Endothelial cell of umbilical vein (primary cell): ENCODE measurements at regions not wholly inside any gene's neighbourhood (a gene's known extent, or its start where the extent isn't known, plus 50 kb on each side); places are given as distances from the start of the nearest gene placed in this dataset.

Experiments
- BruUV-seq: library from RNA; stranded (reverse); fragments of 400-500 nt; replicated peaks from 2 replicates; lab custom pipeline; 2021; lab: Mats Ljungman, UMichigan
- CTCF ChIA-PET: fragments of 300-600, 350-600 bp; sonication (Branson Sonifier 250); formaldehyde crosslinking; loops from one replicate; lab custom pipeline; 2021; ENCODE audit warnings: antibody characterized with exemption, inconsistent platforms; lab: Charles Lee
- POLR2A ChIA-PET: fragments of 300-600, 350-600 bp; sonication (Branson Sonifier 250); formaldehyde crosslinking; loops from one replicate; lab custom pipeline; 2021; ENCODE audit warnings: antibody characterized with exemption, inconsistent platforms; lab: Charles Lee
- DNase-seq: peaks from one replicate; pipeline ENCODE4 v3.0.0-alpha.2; 2011; ENCODE audit warnings: low read depth, low spot score
- FAIRE-seq: peaks from 2 replicates; lab custom pipeline; 2011; peaks lifted over from hg19 to GRCh38; lab: Jason Lieb, UNC
- H2AFZ ChIP-seq: 2 replicates; pipeline ENCODE4 v1.6.0; 2012; ENCODE audit warnings: low read depth, low read length, control low read depth, inconsistent platforms
- H3K27ac ChIP-seq: 2 replicates; pipeline ENCODE4 v1.5.1; 2011; ENCODE audit warnings: low read depth, mild to moderate bottlenecking, control low read depth, low read length, moderate library complexity; ENCODE audit not compliant: insufficient read depth
- H3K27me3 ChIP-seq, 2 experiments: 2 replicates each; pipeline versions ENCODE4 v1.6.0 to v1.6.1; 2011; ENCODE audit warnings: low read length in 2 of 2, mixed read lengths in 1 of 2; ENCODE audit not compliant: control insufficient read depth in 2 of 2, insufficient read depth in 2 of 2
- H3K36me3 ChIP-seq, 2 experiments: 2 replicates in 1 of 2; 3 replicates in 1 of 2; pipeline ENCODE4 v1.5.1; 2011; ENCODE audit warnings: low read length in 2 of 2, mild to moderate bottlenecking in 1 of 2, moderate library complexity in 1 of 2; ENCODE audit not compliant: control insufficient read depth in 2 of 2, insufficient read depth in 2 of 2; ENCODE audit errors: extremely low read depth in 1 of 2
- H3K4me1 ChIP-seq: 3 replicates; pipeline ENCODE4 v1.5.1; 2011; ENCODE audit warnings: mild to moderate bottlenecking, low read length; ENCODE audit not compliant: control insufficient read depth, insufficient read depth; ENCODE audit errors: extremely low read depth
- H3K4me2 ChIP-seq: 2 replicates; pipeline ENCODE4 v1.6.1; 2011; ENCODE audit warnings: low read length, control low read depth, mixed read lengths; ENCODE audit not compliant: insufficient read depth
- H3K4me3 ChIP-seq, 3 experiments: fragments of 200-600 bp in 1 of 3; sonication (generic), shearing (Covaris generic) in 1 of 3; replicated peaks in 1 of 3; 2 replicates each; pipeline ENCODE4 v1.5.1; 2011 to 2016; ENCODE audit warnings: control low read depth in 3 of 3, low read length in 3 of 3, mild to moderate bottlenecking in 2 of 3, inconsistent platforms in 1 of 3, low read depth in 1 of 3, moderate library complexity in 1 of 3; ENCODE audit not compliant: insufficient read depth in 1 of 3
- H3K79me2 ChIP-seq: 2 replicates; pipeline ENCODE4 v1.6.0; 2012; ENCODE audit warnings: low read length, inconsistent platforms; ENCODE audit not compliant: control insufficient read depth, insufficient read depth
- H3K9ac ChIP-seq: replicated peaks from 2 replicates; pipeline ENCODE3; 2011; ENCODE audit warnings: low read length, control low read depth; ENCODE audit not compliant: insufficient read depth; ENCODE audit errors: extremely low read depth
- H3K9me1 ChIP-seq: replicated peaks from 3 replicates; pipeline ENCODE4 v1.6.0; 2011; ENCODE audit warnings: mild to moderate bottlenecking, low read length; ENCODE audit not compliant: control insufficient read depth, insufficient read depth; ENCODE audit errors: extremely low read depth
- H3K9me3 ChIP-seq: replicated peaks from 2 replicates; pipeline ENCODE4 v1.5.1; 2012; ENCODE audit warnings: low read length, inconsistent platforms; ENCODE audit not compliant: control insufficient read depth, insufficient read depth
- H4K20me1 ChIP-seq: replicated peaks from 2 replicates; pipeline ENCODE3; 2011; ENCODE audit warnings: mild to moderate bottlenecking, low read length; ENCODE audit not compliant: control insufficient read depth, insufficient read depth; ENCODE audit errors: extremely low read depth
- CTCF ChIP-seq, 2 donors: IDR thresholded peaks; 1 replicate in 1 of 2; 2 replicates in 1 of 2; pipeline ENCODE4 v1.5.1; 2011; ENCODE audit warnings: low read length in 2 of 2, mild to moderate bottlenecking in 2 of 2, moderate library complexity in 2 of 2, control low read depth in 1 of 2, inconsistent platforms in 1 of 2, low read depth in 1 of 2; ENCODE audit not compliant: insufficient read depth in 1 of 2; ENCODE audit errors: extremely low read depth in 1 of 2
- EZH2 ChIP-seq: IDR thresholded peaks from 2 replicates; pipeline ENCODE4 v1.6.1; 2012; ENCODE audit warnings: borderline replicate concordance, low read depth, mild to moderate bottlenecking, moderate library complexity, low read length, inconsistent platforms; ENCODE audit not compliant: severe bottlenecking
- FOS ChIP-seq: IDR thresholded peaks from 2 replicates; pipeline ENCODE4 v1.6.1; 2011; ENCODE audit warnings: mild to moderate bottlenecking, low read length, moderate library complexity, borderline replicate concordance; ENCODE audit not compliant: insufficient read depth
- JUN ChIP-seq: IDR thresholded peaks from 2 replicates; pipeline ENCODE4 v1.6.1; 2011; ENCODE audit warnings: borderline replicate concordance, low read depth; ENCODE audit not compliant: insufficient read length, insufficient read depth
- MYC ChIP-seq: IDR thresholded peaks from one replicate; pipeline ENCODE4 v1.6.1; 2011; ENCODE audit warnings: mild to moderate bottlenecking, low read depth, low read length
- POLR2A ChIP-seq: IDR thresholded peaks from 2 replicates; pipeline ENCODE4 v1.6.1; 2012; ENCODE audit warnings: low read depth, mild to moderate bottlenecking, control low read depth, low read length
- dilution Hi-C: fragments of 300-500 bp; cut with MboI; formaldehyde crosslinking; loops from one replicate; pipeline ENCODE4 v1.15.0; 2019; ENCODE audit warnings: low sequenced_read_pairs; ENCODE audit not compliant: extremely low pct_ligation_motif_present
- intact Hi-C: fragments of 100-400 bp; cut with micrococcal nuclease; formaldehyde crosslinking; loops from one replicate; pipeline ENCODE4 v1.10.0; 2022
- TF ChIP-seq, protein P1 (sequence below): IDR thresholded peaks from 2 replicates; pipeline ENCODE4 v1.6.1; 2011; ENCODE audit not compliant: insufficient read depth, insufficient read length

GRCh38 chr20:52481443-52481842 lies 289.9 kb upstream of the ZFP64 start:
- H3K36me3 ChIP-seq: no peaks in the 10 kb centered on the region
- no peaks in the 10 kb centered on the region for H3K79me2 ChIP-seq
- FAIRE-seq: no peak
- no peak overlapping the region for H3K4me2 ChIP-seq
- H2AFZ ChIP-seq: no peak overlapping the region
- intact Hi-C loops (no loop called here), dilution Hi-C loops (no loop called here)
- no TSS peak for BruUV-seq
- H3K9me3 ChIP-seq: no peaks in the 10 kb centered on the region
- no peak for TF ChIP-seq CTCF (IDR thresholded peaks at IDR 0.05; ENCODE audit: extremely low read depth in 1 of 2, insufficient read depth in 1 of 2, low read depth in 1 of 2, low read length in 2 of 2)
- TF ChIP-seq, protein P1, sequence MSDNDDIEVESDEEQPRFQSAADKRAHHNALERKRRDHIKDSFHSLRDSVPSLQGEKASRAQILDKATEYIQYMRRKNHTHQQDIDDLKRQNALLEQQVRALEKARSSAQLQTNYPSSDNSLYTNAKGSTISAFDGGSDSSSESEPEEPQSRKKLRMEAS: no peak
- no peak for TF ChIP-seq FOS
- TF ChIP-seq JUN: no peak
- TF ChIP-seq EZH2: no peak
- no peak for TF ChIP-seq MYC
- no peak for TF ChIP-seq POLR2A
- H3K27me3 ChIP-seq: no peaks in the 10 kb centered on the region
- no peak overlapping the region for H3K27ac ChIP-seq
- H3K4me3 ChIP-seq: no peak overlapping the region
- H3K9ac ChIP-seq: no peak overlapping the region
- ChIA-PET CTCF (interaction anchor here (1.1 kb wide), 1 partner anchor 9 kb away, joined by 3 read pairs; no protein-coding TSS in a partner anchor), POLR2A (no interaction called here)
- peak; percentile 26 for DNase-seq
- no peaks in the 10 kb centered on the region for H4K20me1 ChIP-seq
- H3K9me1 ChIP-seq: no peaks in the 10 kb centered on the region
- no peaks in the 10 kb centered on the region for H3K4me1 ChIP-seq
